ENCODE measurements at regions not wholly inside any gene's neighbourhood (a gene's known extent, or its start where the extent isn't known, plus 50 kb on each side); places are given as distances from the start of the nearest gene placed in this dataset.

DNA sequence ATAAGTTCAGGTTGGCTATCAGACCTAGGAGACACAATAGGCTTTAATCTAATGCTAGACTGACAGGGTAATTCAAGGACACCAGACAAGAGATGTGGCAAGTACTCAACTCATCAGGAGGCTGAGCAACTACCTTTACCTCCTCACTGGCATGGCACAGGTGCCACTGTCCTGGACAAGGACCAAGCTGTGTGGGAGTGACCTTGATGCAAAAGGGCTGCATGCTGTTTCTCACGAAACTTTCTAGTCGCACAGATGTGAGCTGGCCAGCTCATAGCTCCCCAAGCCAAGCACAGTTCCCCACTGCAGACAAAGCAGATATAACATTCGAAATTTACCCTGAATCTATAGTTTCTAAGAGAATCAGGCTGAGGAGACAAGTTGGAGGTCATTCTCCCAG lies 207.6 kb upstream of the GHITM start:
- Histone ChIP-seq H3K27ac (ENCODE audit: low read depth, low read length) (no peak overlapping the region), H3K79me2 (ENCODE audit: insufficient read depth, low read length) (no peaks in the 10 kb centered on the region), H3K4me2 (ENCODE audit: low read length) (no peak overlapping the region), H3K9ac (ENCODE audit: low read length) (no peak overlapping the region), H3K27me3 (ENCODE audit: insufficient read depth, low read length) (no peaks in the 10 kb centered on the region), H2AFZ (ENCODE audit: low read depth, low read length) (no peak overlapping the region), H4K20me1 (ENCODE audit: insufficient read depth, low read length) (no peaks in the 10 kb centered on the region), H3K4me3 (ENCODE audit: insufficient read depth, low read depth, low read length) (no peak overlapping the region), H3K36me3 (ENCODE audit: insufficient read depth, low read length) (no peaks in the 10 kb centered on the region), H3K4me1 (ENCODE audit: insufficient read depth, low read length) (no peaks in the 10 kb centered on the region), H3K9me3 (ENCODE audit: insufficient read depth, low read depth, low read length) (no peaks in the 10 kb centered on the region)
- no peaks in the 10 kb centered on the region for H3K4me1 Mint-ChIP-seq (ENCODE audit: low read depth, unreplicated experiment)
- FAIRE-seq (no peak), DNase-seq (ENCODE audit: low read depth) (no peak)
- no peak overlapping the region for H3K27ac Mint-ChIP-seq (ENCODE audit: unreplicated experiment)
- H3K9me3 Mint-ChIP-seq (ENCODE audit: unreplicated experiment): no peaks in the 10 kb centered on the region
- H3K36me3 Mint-ChIP-seq (ENCODE audit: low read depth, unreplicated experiment): no peaks in the 10 kb centered on the region
- peaks cover 14% of the 10 kb centered on the region for H3K27me3 Mint-ChIP-seq (ENCODE audit: low read depth, unreplicated experiment)
- no peak overlapping the region for H3K4me3 Mint-ChIP-seq (ENCODE audit: unreplicated experiment)
- TF ChIP-seq EZH2 (IDR thresholded peaks at IDR 0.05; ENCODE audit: insufficient read depth, low read length): no peak
- TF ChIP-seq, protein P1, sequence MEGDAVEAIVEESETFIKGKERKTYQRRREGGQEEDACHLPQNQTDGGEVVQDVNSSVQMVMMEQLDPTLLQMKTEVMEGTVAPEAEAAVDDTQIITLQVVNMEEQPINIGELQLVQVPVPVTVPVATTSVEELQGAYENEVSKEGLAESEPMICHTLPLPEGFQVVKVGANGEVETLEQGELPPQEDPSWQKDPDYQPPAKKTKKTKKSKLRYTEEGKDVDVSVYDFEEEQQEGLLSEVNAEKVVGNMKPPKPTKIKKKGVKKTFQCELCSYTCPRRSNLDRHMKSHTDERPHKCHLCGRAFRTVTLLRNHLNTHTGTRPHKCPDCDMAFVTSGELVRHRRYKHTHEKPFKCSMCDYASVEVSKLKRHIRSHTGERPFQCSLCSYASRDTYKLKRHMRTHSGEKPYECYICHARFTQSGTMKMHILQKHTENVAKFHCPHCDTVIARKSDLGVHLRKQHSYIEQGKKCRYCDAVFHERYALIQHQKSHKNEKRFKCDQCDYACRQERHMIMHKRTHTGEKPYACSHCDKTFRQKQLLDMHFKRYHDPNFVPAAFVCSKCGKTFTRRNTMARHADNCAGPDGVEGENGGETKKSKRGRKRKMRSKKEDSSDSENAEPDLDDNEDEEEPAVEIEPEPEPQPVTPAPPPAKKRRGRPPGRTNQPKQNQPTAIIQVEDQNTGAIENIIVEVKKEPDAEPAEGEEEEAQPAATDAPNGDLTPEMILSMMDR (IDR thresholded peaks at IDR 0.05; ENCODE audit: insufficient read depth, low read depth, low read length): no peak

DNA sequence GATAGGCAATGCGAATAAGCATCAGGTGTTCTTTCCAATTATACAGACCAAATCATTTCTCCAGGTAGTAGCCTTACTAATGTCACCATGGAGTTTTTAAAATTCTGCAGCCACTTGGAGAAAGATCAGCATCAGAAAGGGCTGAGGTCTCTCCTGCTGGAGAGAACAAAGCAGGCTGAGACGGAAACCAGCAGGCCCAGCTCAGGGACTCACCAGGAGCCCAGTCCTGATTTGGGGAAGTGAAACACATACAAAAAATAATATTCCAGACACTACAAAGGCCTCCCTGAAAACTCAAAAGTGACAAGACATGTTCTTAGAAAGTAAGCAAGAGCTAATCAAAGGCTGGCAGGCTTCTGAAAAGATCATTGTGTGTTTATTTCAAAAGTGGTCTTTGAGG lies 207.1 kb upstream of the GHITM start:
- Mint-ChIP-seq H3K27me3 (ENCODE audit: low read depth, unreplicated experiment) (peaks cover 12% of the 10 kb centered on the region), H3K4me1 (ENCODE audit: low read depth, unreplicated experiment) (no peaks in the 10 kb centered on the region), H3K9me3 (ENCODE audit: unreplicated experiment) (no peaks in the 10 kb centered on the region), H3K36me3 (ENCODE audit: low read depth, unreplicated experiment) (no peaks in the 10 kb centered on the region), H3K4me3 (ENCODE audit: unreplicated experiment) (no peak overlapping the region), H3K27ac (ENCODE audit: unreplicated experiment) (no peak overlapping the region)
- Histone ChIP-seq H3K79me2 (ENCODE audit: insufficient read depth, low read length) (no peaks in the 10 kb centered on the region), H3K4me3 (ENCODE audit: insufficient read depth, low read depth, low read length) (no peak overlapping the region), H3K4me1 (ENCODE audit: insufficient read depth, low read length) (no peaks in the 10 kb centered on the region), H3K9me3 (ENCODE audit: insufficient read depth, low read depth, low read length) (no peaks in the 10 kb centered on the region), H3K4me2 (ENCODE audit: low read length) (no peak overlapping the region), H3K9ac (ENCODE audit: low read length) (no peak overlapping the region), H2AFZ (ENCODE audit: low read depth, low read length) (no peak overlapping the region), H3K27ac (ENCODE audit: low read depth, low read length) (no peak overlapping the region), H3K36me3 (ENCODE audit: insufficient read depth, low read length) (no peaks in the 10 kb centered on the region), H3K27me3 (ENCODE audit: insufficient read depth, low read length) (no peaks in the 10 kb centered on the region), H4K20me1 (ENCODE audit: insufficient read depth, low read length) (no peaks in the 10 kb centered on the region)
- no peak for DNase-seq (ENCODE audit: low read depth)
- no peak for TF ChIP-seq EZH2 (IDR thresholded peaks at IDR 0.05; ENCODE audit: insufficient read depth, low read length)
- TF ChIP-seq, protein P1 (IDR thresholded peaks at IDR 0.05; ENCODE audit: insufficient read depth, low read depth, low read length): no peak
- FAIRE-seq: no peak

DNA sequence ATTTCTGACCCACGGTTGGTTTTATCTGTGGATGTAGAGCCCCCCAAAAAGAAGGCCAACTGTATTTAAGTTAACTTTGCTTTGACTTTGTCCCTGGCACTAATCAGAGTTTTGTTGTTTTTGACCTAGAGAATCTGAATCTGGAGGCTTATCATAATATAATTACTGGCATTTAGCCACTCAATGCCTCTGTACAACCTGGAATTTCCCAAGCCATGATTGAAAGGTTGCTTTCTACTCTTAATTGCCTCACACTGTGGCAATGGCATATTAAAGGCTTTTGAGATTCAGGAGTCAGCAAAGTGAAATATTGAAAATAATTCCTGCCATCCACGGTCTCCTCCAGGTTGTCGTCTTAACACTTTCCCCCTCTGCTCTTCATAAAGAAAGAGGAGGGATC lies 205.2 kb upstream of the GHITM start:
- Mint-ChIP-seq H3K9me3 (ENCODE audit: unreplicated experiment) (peaks cover 2% of the 10 kb centered on the region), H3K27me3 (ENCODE audit: low read depth, unreplicated experiment) (peaks cover 21% of the 10 kb centered on the region), H3K4me1 (ENCODE audit: low read depth, unreplicated experiment) (no peaks in the 10 kb centered on the region), H3K4me3 (ENCODE audit: unreplicated experiment) (no peak overlapping the region), H3K27ac (ENCODE audit: unreplicated experiment) (no peak overlapping the region), H3K36me3 (ENCODE audit: low read depth, unreplicated experiment) (no peaks in the 10 kb centered on the region)
- Histone ChIP-seq H3K9me3 (ENCODE audit: insufficient read depth, low read depth, low read length) (no peaks in the 10 kb centered on the region), H3K4me1 (ENCODE audit: insufficient read depth, low read length) (no peaks in the 10 kb centered on the region), H3K27ac (ENCODE audit: low read depth, low read length) (no peak overlapping the region), H3K4me3 (ENCODE audit: insufficient read depth, low read depth, low read length) (no peak overlapping the region), H2AFZ (ENCODE audit: low read depth, low read length) (no peak overlapping the region), H3K9ac (ENCODE audit: low read length) (no peak overlapping the region), H3K27me3 (ENCODE audit: insufficient read depth, low read length) (no peaks in the 10 kb centered on the region), H3K79me2 (ENCODE audit: insufficient read depth, low read length) (no peaks in the 10 kb centered on the region), H3K4me2 (ENCODE audit: low read length) (no peak overlapping the region), H4K20me1 (ENCODE audit: insufficient read depth, low read length) (no peaks in the 10 kb centered on the region), H3K36me3 (ENCODE audit: insufficient read depth, low read length) (no peaks in the 10 kb centered on the region)
- TF ChIP-seq EZH2 (IDR thresholded peaks at IDR 0.05; ENCODE audit: insufficient read depth, low read length): no peak
- TF ChIP-seq, protein P1 (IDR thresholded peaks at IDR 0.05; ENCODE audit: insufficient read depth, low read depth, low read length): no peak
- FAIRE-seq: no peak
- no peak for DNase-seq (ENCODE audit: low read depth)
